ENCODE measurements at regions not wholly inside any gene's neighbourhood (a gene's known extent, or its start where the extent isn't known, plus 50 kb on each side); places are given as distances from the start of the nearest gene placed in this dataset.

- CTCF ChIA-PET = no interaction called here
- Histone ChIP-seq H3K4me2 (ENCODE audit: low read length) (no peak overlapping the region), H3K27ac (ENCODE audit: low read depth, low read length) (no peak overlapping the region), H3K27me3 (ENCODE audit: insufficient read depth, low read length) (no peaks in the 10 kb centered on the region), H3K9ac (ENCODE audit: low read length) (no peak overlapping the region), H3K36me3 (ENCODE audit: control insufficient read depth in 1 of 2, insufficient read depth in 2 of 2, low read length in 2 of 2) (no peaks in the 10 kb centered on the region), H3K79me2 (ENCODE audit: insufficient read depth, low read length) (no peaks in the 10 kb centered on the region), H3K9me2 (ENCODE audit: insufficient read depth) (no peaks in the 10 kb centered on the region), H4K20me1 (ENCODE audit: insufficient read depth) (no peaks in the 10 kb centered on the region), H3K4me3 (replicated peaks in 1 of 2; ENCODE audit: low read depth in 1 of 2, low read length in 2 of 2) (no peak overlapping the region), H2AFZ (ENCODE audit: low read depth, low read length, poor library complexity, severe bottlenecking) (no peak overlapping the region), H3K9me3 (ENCODE audit: control insufficient read depth in 1 of 2, insufficient read depth in 1 of 2, low read depth in 1 of 2, low read length in 2 of 2) (no peaks in the 10 kb centered on the region), H3K4me1 (ENCODE audit: control insufficient read depth in 1 of 2, insufficient read depth in 2 of 2, low read length in 2 of 2) (no peaks in the 10 kb centered on the region)
- RAD21 ChIA-PET (ENCODE audit: low non-redundant PET in 1 of 2, low total read pairs in 2 of 2, uncharacterized antibody in 2 of 2, unreplicated experiment in 2 of 2) = no interaction called here
- DNase-seq (ENCODE audit: low read depth, low spot score) (no peak), ATAC-seq (no peak)
- intact Hi-C loops (cut with micrococcal nuclease) = no loop called here
- BruUV-seq (replicated peaks) = no TSS peak
- TF ChIP-seq ZFX (IDR thresholded peaks at IDR 0.05) = no peak
- no peak for TF ChIP-seq EGR1 (IDR thresholded peaks at IDR 0.05; ENCODE audit: low read depth)
- TF ChIP-seq FOSL1 (IDR thresholded peaks at IDR 0.05; ENCODE audit: low read depth) = no peak
- TF ChIP-seq, protein P1, sequence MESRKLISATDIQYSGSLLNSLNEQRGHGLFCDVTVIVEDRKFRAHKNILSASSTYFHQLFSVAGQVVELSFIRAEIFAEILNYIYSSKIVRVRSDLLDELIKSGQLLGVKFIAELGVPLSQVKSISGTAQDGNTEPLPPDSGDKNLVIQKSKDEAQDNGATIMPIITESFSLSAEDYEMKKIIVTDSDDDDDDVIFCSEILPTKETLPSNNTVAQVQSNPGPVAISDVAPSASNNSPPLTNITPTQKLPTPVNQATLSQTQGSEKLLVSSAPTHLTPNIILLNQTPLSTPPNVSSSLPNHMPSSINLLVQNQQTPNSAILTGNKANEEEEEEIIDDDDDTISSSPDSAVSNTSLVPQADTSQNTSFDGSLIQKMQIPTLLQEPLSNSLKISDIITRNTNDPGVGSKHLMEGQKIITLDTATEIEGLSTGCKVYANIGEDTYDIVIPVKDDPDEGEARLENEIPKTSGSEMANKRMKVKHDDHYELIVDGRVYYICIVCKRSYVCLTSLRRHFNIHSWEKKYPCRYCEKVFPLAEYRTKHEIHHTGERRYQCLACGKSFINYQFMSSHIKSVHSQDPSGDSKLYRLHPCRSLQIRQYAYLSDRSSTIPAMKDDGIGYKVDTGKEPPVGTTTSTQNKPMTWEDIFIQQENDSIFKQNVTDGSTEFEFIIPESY (IDR thresholded peaks at IDR 0.05; ENCODE audit: extremely low read depth, insufficient replicate concordance, low read length) = no peak
- TF ChIP-seq RAD21 (IDR thresholded peaks at IDR 0.05; ENCODE audit: low read depth) = no peak
- POLR2A ChIA-PET = no interaction called here
Measured at GRCh38 chr13:79886601-79887000, 405.6 kb downstream of the NDFIP2 start.

- Histone ChIP-seq H3K9me3 (ENCODE audit: control insufficient read depth in 1 of 2, insufficient read depth in 1 of 2, low read depth in 1 of 2, low read length in 2 of 2) (no peaks in the 10 kb centered on the region), H3K27ac (ENCODE audit: low read depth, low read length) (no peak overlapping the region), H4K20me1 (ENCODE audit: insufficient read depth) (no peaks in the 10 kb centered on the region), H3K4me3 (replicated peaks in 1 of 2; ENCODE audit: low read depth in 1 of 2, low read length in 2 of 2) (no peak overlapping the region), H3K79me2 (ENCODE audit: insufficient read depth, low read length) (no peaks in the 10 kb centered on the region), H3K27me3 (ENCODE audit: insufficient read depth, low read length) (no peaks in the 10 kb centered on the region), H3K4me1 (ENCODE audit: control insufficient read depth in 1 of 2, insufficient read depth in 2 of 2, low read length in 2 of 2) (no peaks in the 10 kb centered on the region), H2AFZ (ENCODE audit: low read depth, low read length, poor library complexity, severe bottlenecking) (no peak overlapping the region), H3K4me2 (ENCODE audit: low read length) (no peak overlapping the region), H3K9ac (ENCODE audit: low read length) (no peak overlapping the region), H3K9me2 (ENCODE audit: insufficient read depth) (no peaks in the 10 kb centered on the region), H3K36me3 (ENCODE audit: control insufficient read depth in 1 of 2, insufficient read depth in 2 of 2, low read length in 2 of 2) (no peaks in the 10 kb centered on the region)
- DNase-seq (ENCODE audit: low read depth, low spot score) (no peak), ATAC-seq (no peak)
- BruUV-seq (replicated peaks) = no TSS peak
- CTCF ChIA-PET = no interaction called here
- TF ChIP-seq EGR1 (IDR thresholded peaks at IDR 0.05; ENCODE audit: low read depth) (no peak), ATF3 (IDR thresholded peaks at IDR 0.05) (no peak), SRF (IDR thresholded peaks at IDR 0.05; ENCODE audit: low read depth) (no peak), YY1 (IDR thresholded peaks at IDR 0.05; ENCODE audit: extremely low read depth, insufficient replicate concordance, low read depth, low read length) (no peak), ELF1 (IDR thresholded peaks at IDR 0.05; ENCODE audit: borderline replicate concordance, low read depth) (no peak), RAD21 (IDR thresholded peaks at IDR 0.05; ENCODE audit: low read depth) (no peak)
- TF ChIP-seq, protein P2, sequence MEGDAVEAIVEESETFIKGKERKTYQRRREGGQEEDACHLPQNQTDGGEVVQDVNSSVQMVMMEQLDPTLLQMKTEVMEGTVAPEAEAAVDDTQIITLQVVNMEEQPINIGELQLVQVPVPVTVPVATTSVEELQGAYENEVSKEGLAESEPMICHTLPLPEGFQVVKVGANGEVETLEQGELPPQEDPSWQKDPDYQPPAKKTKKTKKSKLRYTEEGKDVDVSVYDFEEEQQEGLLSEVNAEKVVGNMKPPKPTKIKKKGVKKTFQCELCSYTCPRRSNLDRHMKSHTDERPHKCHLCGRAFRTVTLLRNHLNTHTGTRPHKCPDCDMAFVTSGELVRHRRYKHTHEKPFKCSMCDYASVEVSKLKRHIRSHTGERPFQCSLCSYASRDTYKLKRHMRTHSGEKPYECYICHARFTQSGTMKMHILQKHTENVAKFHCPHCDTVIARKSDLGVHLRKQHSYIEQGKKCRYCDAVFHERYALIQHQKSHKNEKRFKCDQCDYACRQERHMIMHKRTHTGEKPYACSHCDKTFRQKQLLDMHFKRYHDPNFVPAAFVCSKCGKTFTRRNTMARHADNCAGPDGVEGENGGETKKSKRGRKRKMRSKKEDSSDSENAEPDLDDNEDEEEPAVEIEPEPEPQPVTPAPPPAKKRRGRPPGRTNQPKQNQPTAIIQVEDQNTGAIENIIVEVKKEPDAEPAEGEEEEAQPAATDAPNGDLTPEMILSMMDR (IDR thresholded peaks at IDR 0.05 in 2 of 3, conservative IDR thresholded peaks at IDR 0.05 in 1 of 3; ENCODE audit: borderline replicate concordance in 1 of 3, insufficient read depth in 1 of 3, low read depth in 2 of 3, low read length in 2 of 3) = no peak
- intact Hi-C loops (cut with micrococcal nuclease) = no loop called here
- POLR2A ChIA-PET = no interaction called here
- RAD21 ChIA-PET (ENCODE audit: low non-redundant PET in 1 of 2, low total read pairs in 2 of 2, uncharacterized antibody in 2 of 2, unreplicated experiment in 2 of 2) = no interaction called here
Measured at GRCh38 chr13:79884890-79885289, 403.9 kb downstream of the NDFIP2 start.
